RWPE1 (cell line): ENCODE measurements at regions not wholly inside any gene's neighbourhood (a gene's known extent, or its start where the extent isn't known, plus 50 kb on each side); places are given as distances from the start of the nearest gene placed in this dataset.

Source experiments
- CTCF ChIA-PET: fragments of 350-600 bp; sonication (Branson Sonifier 250); formaldehyde crosslinking; extraction: SDS; loops from one replicate; lab custom pipeline; 2021; lab: Yijun Ruan, JAX
- POLR2A ChIA-PET: fragments of 400-600 bp; formaldehyde crosslinking; extraction: SDS; loops from one replicate; lab custom pipeline; 2020; ENCODE audit warnings: antibody characterized with exemption; ENCODE audit not compliant: low non-redundant PET; lab: Yijun Ruan, JAX
- DNase-seq: peaks from one replicate; pipeline ENCODE4 v3.0.0; 2012; ENCODE audit warnings: low spot score
- H3K27ac ChIP-seq: fragments of 450-650 bp; 2 replicates; pipeline ENCODE4 v1.5.1; 2017
- TF ChIP-seq, protein P1 (sequence below): fragments of 450-650 bp; conservative IDR thresholded peaks from 2 replicates; pipeline ENCODE4 v1.5.1; 2017; ENCODE audit warnings: low read depth, mild to moderate bottlenecking

DNA sequence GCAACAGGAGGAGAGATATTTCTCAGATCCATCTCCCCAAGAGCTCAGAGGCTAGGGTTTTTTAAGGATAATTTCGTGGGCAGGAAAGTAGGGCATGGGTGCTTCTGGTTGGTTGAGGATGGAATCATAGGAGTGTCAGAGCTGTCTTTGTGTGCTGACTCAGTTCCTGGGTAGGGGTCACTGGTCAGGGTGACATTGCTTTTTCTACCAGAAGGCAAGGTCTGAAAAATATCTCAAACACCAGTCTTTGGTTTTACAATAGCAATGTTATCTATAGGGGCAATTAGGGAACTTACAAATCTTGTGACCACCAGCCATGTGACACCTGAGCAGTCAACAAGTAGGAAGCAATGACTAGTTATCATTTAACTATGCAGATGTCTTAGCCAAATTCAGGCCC lies 82.9 kb upstream of the DYNLRB2 start:
- DNase-seq: no peak
- TF ChIP-seq, protein P1, sequence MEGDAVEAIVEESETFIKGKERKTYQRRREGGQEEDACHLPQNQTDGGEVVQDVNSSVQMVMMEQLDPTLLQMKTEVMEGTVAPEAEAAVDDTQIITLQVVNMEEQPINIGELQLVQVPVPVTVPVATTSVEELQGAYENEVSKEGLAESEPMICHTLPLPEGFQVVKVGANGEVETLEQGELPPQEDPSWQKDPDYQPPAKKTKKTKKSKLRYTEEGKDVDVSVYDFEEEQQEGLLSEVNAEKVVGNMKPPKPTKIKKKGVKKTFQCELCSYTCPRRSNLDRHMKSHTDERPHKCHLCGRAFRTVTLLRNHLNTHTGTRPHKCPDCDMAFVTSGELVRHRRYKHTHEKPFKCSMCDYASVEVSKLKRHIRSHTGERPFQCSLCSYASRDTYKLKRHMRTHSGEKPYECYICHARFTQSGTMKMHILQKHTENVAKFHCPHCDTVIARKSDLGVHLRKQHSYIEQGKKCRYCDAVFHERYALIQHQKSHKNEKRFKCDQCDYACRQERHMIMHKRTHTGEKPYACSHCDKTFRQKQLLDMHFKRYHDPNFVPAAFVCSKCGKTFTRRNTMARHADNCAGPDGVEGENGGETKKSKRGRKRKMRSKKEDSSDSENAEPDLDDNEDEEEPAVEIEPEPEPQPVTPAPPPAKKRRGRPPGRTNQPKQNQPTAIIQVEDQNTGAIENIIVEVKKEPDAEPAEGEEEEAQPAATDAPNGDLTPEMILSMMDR: no peak
- no peak overlapping the region for H3K27ac ChIP-seq
- ChIA-PET POLR2A (no interaction called here), CTCF (interaction anchor here (0.6 to 1.4 kb wide), 2 partner anchors 9 to 312 kb away, joined by 3 to 5 read pairs; no protein-coding TSS in a partner anchor)

DNA sequence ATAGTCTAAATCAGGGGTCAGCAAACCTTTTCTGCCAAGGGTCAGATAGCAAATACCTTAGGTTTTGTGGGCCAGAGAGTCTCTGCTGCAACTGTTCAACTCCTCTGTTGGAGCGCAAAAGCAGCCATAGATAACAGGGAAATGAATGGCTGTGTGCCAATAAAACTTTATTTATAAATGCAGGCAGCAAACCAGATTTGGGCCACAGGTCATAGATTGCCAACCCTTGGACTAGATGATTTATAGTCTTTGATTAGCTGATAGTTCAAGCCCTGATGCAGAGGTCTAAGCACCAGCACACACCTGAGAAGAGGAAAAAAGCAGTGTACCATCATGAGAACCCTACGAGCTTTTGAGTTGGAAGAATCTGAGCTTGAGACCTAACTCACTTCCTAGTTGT lies 86.0 kb upstream of the DYNLRB2 start:
- H3K27ac ChIP-seq: no peak overlapping the region
- TF ChIP-seq, protein P1: no peak
- no peak for DNase-seq
- ChIA-PET POLR2A (interaction anchor here (0.5 kb wide), 1 partner anchor 20 kb away, joined by 6 read pairs; no protein-coding TSS in a partner anchor), CTCF (interaction anchor here (0.8 kb wide), 1 partner anchor 12 kb away, joined by 3 read pairs; no protein-coding TSS in a partner anchor)

DNA sequence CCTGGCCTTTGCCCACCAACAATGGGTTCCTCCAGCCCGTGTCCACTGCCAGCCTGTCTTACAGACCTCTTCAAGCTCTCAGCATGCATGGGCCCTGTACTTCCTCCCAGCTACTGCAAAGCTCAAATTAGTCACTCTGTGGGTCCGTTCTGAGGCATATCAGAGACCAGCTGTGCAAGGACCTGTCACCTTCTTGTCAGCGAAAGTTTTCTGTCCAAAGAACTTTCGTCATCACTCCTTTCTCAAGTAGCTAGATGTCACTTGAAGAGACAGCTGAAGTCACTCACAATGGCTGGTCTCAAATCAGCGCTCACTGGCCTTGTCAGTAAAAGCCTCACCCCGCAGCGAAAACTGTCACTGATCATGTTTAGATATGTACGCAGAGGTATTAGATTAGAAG lies 91.4 kb upstream of the DYNLRB2 start:
- ChIA-PET CTCF (no interaction called here), POLR2A (no interaction called here)
- TF ChIP-seq, protein P1: no peak
- no peak for DNase-seq
- H3K27ac ChIP-seq: no peak overlapping the region

DNA sequence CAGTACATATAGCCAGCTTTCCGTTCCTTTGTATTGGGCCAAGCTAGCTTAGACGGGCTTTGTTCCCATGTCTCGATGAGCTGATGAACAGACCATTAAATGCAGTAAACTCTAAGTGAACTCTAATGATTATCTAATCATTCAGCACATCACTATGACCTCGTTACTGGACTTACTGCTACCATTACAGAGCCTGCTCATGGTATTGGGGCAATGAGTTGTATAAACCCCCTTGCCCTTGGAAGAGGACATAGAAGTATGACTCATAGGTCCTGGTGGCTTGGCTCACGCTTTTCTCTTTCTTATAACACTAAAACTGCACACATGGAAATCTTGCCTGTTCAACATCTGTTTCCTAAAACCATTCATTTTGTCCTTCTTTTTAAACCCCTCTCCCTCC lies 93.6 kb upstream of the DYNLRB2 start:
- ChIA-PET POLR2A (no interaction called here), CTCF (no interaction called here)
- H3K27ac ChIP-seq: no peak overlapping the region
- TF ChIP-seq, protein P1: no peak
- DNase-seq: no peak

DNA sequence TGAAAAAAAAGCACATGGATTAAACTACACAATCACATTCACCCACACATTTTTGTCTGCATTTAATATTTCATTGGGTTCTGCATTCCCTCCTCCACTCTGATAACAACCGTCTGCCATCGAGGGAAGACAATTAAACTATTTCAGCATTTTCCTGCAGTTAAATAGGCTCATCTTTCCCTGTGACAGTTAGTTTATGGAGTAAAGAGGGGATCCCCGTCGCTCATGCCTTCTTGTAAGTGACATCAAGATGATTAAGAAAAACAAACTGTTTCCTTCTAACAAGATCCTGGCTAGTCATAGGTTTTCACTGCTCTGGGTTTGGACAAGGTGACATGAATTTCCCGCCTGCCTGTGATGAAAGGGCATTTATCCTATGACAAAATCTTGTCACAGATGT lies 98.0 kb upstream of the DYNLRB2 start:
- TF ChIP-seq, protein P1: no peak
- ChIA-PET CTCF (no interaction called here), POLR2A (no interaction called here)
- no peak overlapping the region for H3K27ac ChIP-seq
- DNase-seq: no peak

DNA sequence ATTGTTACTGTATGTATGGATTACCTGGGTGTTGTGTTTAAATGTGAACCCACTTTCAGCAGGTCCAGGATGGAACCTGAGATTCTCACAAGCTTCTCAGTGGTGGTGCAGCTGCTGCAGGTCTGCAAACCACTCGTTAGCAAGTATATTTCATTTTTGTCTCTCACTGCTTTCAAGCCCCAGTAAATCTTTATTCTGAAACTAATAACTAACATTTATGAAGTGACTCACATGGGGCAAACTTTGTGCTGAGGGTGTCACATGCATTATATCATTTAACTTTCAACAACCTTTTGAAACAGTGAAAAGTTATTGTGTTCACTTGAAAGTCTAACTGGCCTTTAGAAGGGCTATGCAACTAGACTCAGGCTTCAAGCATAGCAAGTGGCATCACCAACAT lies 98.9 kb upstream of the DYNLRB2 start:
- POLR2A ChIA-PET: no interaction called here
- DNase-seq: no peak
- CTCF ChIA-PET: no interaction called here
- no peak overlapping the region for H3K27ac ChIP-seq
- TF ChIP-seq, protein P1: no peak
